GM19035 (cell line): ENCODE measurements at regions not wholly inside any gene's neighbourhood (a gene's known extent, or its start where the extent isn't known, plus 50 kb on each side); places are given as distances from the start of the nearest gene placed in this dataset.
"Not testable (repeated sequence)": the region's sequence is repeated elsewhere in the genome, so short reads cannot be mapped to it uniquely, and the experiment has no call there.

Experiments
- ATAC-seq: cut with Tn5 transposase; IDR thresholded peaks from one replicate; pipeline ENCODE4 v1.9.1; 2021; ENCODE audit not compliant: unreplicated experiment

DNA sequence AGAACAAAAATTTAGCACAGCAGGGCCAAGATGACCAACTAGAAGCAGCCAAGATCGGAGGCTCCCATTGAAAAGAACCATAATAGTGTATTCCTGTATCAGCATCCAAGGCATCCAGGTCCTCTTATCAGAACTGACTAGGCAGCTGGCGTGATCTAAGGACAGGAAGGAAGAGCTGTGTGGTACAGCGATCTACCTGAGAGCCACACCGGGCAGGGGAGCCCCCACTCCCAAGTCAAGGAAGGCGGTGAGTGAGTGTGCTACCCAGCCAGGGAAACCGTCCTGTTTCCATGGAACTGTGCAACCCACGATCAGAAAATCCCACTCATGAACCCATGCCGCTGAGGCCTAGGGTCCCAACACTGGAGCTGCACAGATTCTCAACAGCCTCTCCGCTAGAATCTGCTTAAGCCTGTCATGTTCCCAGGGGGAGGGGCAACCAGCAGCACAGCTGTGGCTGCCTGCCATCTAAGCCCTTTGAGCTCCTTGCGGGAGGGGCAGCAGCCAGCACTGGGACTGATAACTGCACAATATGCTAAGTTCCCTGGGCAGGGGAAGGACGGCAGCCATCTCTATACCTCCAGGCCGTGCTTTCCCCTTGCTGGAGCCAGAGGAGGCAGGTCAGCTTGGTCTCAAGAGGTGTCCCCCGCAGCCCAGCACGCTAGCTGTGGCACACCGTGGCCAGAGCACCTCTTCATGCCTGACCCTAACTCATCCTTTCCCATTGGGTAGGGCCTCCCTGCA lies 213.0 kb upstream of the SMIM30 start:
- ATAC-seq, result no peak

DNA sequence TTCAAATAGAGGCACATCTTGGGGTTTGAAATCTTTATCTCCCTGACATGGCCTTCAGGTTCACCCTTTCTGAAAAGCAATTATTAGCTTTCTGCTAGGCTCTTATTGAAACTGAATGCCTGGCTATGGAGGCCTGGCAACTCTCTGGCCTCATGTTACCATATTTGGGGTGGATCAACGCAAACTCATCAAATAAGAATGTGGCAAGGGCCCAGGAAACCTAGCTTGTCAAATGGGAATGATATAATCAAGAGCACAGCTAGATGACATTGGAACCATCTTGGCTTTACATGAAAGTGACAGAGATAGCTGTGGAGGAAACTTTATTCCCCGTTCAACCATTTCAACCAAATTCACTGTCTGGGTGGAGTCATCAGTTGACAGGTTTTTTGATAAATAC lies 202.8 kb upstream of the SMIM30 start:
- no peak for ATAC-seq

DNA sequence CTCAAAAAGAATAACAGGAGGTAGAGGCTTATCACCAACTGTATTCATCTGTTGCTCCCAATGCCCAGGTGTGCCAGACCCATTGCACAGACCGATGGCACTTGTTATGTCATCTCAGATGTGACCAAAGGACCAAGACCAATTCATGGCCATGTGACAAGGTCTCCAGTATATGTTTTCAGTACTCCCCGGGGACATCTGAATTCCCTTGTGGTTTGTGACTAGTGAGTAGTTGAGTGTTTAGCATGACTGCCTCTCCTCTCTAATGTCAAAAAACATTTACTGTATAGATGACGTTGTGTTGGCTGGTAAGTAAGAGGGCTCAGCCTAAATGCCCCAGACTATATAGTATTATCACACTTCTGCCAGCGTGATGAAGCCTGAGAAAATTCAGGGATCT lies 202.1 kb upstream of the SMIM30 start:
- ATAC-seq, result no peak

DNA sequence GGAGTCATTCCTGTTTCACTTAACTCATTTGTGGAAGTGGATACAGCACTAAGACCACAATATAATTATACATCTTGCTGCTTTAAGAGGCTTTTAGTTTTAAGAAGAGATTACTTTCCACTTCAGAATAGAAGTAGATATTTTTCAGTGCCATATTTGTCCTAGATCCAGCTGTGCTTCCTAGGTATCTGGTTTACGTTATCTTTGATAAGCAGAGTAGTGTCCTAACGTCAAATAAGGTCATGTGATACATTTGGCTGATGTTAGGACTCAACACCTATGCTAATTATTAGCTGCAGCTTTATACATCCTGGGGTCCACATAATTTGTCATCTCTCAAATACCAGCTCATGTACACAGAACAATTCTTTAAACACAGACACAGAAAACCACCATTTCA lies 196.2 kb upstream of the SMIM30 start:
- no peak for ATAC-seq

DNA sequence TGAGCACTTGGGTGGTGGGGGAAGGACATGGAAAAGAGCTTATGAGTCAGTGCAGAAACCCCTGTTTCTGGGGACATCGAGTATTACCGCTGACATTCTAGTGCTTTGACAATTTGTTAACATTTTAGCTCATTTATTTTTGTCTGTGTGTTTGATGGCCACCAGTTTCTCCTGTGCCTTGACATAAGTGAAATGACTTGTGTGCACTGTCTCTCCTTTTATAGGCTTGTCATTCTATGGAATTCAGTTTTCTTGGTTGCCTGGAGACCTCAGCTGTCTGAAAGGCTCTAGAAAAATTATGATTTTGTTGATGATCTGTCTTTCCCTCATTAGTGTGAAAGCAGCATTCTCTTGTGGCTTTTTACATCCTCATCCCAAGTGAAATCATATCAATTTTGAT lies 190.0 kb upstream of the SMIM30 start:
- ATAC-seq, result no peak

DNA sequence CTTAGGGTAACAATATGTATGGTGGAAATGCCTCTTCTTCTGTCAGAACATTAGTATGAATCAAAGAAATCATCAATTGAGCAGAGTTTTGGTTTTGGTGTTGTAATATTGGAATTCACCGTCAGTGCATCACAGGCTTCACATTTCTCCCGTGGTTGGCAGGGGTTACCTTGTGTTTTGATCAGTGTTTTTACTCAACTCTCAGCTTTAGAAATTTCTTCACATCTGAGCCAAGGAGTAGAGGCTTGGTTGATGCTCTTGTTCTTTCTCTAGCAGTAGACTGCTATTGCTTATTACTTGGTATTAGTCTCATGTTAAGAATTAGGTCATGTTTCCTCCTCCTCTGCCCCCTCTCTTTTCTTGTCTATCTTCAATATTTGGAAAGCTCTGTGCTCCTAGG lies 188.8 kb upstream of the SMIM30 start:
- no peak for ATAC-seq

DNA sequence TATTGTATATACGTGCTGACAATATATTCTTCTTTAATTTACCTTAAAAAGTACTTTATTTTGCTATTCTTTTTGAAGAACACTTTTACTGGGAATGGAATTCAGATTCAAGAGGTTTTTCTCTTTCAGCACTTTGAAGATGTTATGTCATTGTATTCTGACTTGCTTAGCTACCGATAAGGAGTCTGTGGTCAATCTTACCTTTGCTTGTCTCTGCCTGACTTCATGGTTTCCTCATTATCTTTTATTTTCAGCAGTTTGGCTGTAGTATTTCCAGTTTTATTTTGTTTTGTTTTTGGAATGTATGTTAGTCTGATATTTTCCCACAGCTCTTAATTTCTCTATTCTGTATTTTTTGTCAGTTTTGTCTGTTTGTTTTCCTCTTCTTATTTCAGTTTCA lies 187.9 kb upstream of the SMIM30 start:
- ATAC-seq, result no peak

DNA sequence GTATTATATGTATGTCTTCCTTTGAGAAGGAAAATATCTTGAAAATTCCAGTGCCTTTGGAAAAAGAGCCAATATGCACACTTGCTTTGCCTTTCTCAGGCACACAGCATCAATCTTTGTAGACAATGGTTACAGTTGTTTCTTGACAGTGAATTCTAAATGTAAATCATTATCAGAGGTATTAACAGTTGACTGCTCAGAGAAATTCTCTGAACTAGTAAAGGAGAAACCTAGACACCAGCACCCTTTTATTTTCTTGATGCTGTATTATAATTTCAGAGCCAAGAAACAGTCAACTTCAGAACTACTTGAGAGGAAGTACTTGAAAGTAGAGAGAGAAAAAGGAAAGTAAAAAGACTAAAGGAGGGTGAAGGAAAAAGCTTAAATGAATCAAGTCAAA lies 185.8 kb upstream of the SMIM30 start:
- no peak for ATAC-seq

DNA sequence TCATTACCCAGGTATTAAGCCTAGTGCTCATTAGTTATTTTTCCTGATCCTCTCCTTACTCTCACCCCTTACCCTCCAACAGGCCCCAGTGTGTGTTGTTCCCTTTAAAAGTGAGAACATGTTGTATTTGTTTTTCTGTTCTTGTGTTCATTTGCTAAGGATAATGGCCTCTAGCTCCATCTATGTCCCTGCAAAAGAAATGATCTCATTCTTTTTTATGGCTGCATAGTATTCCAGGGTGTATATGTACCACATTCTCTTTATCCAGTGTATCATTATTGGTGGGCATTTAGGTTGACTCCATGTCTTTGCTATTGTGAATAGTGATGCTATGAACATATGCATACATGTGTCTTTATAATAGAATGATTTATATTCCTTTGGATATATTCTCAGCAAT lies 185.0 kb upstream of the SMIM30 start:
- ATAC-seq, result not testable (repeated sequence)

DNA sequence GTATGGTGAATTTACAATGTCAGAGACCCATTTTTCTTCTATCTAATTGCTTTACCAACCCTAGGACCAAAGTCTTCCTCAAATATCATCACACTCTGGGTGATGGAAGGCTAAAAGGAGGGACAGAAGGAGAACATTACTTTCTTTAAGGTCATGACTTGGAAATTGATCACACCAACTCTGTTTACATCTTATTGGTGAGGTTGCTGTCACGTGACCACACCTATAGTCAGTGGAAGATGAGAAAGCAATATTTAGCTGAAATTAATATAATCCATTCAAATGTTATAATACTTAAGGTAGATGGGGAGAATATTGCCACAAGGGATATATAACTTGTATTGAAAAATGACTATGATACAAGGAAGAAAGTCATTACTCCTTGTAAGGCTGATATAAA lies 183.6 kb upstream of the SMIM30 start:
- ATAC-seq, result no peak

DNA sequence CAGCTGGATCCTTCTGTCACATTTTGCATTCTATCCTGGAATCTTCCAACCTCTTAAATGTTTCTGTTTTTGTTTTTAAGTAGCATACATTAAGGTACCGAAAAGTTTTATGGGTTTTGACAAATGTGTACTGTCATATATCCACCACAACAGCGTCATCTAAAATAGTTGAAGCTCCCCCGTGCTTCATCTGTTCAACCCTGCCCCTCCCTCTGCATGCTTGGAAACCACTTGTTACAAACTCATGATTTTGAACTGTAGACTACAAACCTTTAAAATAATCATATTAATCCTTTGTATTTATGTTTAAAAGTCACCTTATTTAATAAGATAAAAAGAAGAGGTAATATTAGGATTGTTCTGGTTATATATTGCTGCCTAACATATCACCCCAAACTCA lies 182.8 kb upstream of the SMIM30 start:
- no peak for ATAC-seq

DNA sequence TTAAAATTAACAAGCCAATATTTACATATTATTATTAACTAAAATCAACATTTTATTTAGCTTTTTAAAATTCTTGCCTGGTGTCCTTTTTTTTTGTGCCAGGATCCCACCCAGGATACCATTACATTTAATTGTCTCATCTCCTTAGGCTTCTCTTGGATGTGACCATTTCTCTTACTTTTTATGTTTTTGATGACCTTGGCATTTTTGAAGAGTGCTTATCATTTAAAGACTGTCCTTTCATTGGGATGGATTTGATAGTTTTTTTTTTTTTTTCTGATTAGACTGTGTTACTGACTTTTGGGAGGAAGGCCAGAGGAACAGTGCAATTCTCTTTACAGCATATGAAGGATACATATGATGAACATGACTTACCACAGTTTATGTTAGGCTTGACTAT lies 181.4 kb upstream of the SMIM30 start:
- no peak for ATAC-seq

DNA sequence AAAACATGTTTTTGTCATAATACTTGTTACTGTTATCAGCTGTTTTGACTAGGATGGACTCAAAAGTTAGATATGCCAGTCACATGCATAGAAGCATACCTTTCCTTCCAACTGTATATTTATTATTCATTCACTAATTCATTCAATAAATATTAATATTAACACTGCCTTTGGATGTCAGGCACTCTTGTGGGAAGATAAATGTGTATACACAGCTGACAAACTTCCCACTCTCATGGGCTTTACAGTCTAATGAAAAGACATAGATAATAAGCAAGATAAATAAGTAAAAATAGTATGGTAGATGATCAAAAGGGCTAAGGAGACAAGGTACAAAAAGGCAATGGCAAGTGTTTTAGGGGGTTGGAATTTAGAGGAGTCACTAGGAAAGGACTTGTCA lies 180.1 kb upstream of the SMIM30 start:
- ATAC-seq, result no peak

DNA sequence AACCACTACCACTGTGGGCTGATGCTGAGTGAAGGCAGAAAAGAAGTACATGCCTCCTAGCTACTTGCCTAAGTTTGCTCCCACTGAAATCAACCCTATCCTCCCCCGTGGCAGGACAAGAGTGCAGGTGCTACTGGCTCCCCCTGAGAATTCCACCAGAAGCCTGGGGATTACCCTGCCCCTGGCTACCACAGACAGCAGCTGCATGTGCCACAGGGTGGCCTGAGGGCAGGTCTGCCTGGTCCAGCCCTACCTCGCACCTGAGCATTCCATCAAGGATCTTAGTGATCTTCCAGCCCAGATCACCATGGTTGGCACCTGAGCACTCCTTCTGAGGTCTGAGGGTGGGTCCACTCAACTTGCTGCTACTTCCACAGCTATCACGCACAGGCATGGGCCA lies 176.4 kb upstream of the SMIM30 start:
- no peak for ATAC-seq

DNA sequence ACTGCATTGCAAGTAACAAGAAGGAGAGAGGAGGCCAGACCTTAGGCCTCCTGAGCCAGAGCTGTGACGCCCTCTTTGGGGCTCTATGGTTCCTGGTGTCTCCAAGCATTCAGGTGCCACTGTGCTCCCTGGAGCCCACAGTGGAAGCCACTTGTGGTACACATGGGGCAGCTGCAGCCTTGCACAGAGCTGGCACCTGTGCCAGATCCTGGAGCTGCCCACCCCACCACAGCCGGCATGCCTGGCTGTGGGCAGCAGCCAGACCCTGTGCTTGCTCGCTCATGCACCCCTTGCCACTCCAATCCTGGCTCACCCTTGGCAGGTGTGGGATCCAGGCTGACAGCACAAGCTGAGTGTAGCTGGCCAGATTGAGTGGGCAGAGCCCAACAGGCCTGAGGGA lies 173.8 kb upstream of the SMIM30 start:
- no peak for ATAC-seq

DNA sequence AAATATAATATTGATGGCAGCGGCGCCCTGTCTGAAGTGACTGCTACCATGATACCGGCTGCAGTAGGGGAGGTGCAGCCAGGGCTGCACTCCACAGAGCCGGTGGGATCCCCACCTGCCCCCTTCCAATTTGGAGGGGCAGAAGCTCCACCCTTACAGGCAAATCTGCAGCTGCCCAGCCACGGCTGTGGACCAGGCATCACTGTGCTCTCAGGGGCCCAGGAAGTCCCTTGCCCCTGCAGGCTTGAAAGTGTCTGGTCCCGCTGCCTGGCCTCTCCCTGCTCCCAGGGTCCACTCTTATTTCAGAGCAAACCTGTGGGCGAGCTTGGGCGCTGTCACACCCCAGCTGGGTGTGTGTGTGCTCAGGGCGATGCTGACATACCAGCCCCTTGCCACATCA lies 172.7 kb upstream of the SMIM30 start:
- no peak for ATAC-seq

DNA sequence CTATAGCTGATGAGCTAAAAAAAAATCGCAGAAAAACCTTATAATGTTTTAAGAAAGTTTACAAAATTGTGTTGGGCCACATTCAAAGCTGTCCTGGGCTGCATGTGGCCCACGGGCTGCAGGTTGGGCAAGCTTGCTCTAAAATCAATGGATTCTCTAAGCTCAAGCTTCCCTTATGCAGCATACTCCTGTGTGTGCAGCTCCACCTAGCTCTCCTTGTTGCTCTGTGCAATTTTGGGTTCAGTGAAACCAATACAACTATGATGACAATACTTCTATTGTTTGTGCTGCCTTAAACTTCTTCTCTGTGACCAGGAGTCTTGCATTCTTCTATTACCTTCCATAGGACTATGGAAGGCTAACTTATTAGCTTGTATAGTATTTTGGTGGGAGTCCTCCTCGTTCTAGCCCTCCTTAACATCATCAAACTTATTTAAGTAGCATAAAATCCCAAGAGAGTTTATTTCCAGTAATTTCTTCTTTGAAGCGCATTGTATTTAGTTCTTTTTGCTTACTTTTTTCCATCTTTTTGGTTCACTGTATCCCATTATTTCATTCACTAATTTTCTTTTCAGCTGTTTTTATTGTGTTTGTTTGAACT lies 170.9 kb upstream of the SMIM30 start:
- peak; percentile 63 for ATAC-seq

DNA sequence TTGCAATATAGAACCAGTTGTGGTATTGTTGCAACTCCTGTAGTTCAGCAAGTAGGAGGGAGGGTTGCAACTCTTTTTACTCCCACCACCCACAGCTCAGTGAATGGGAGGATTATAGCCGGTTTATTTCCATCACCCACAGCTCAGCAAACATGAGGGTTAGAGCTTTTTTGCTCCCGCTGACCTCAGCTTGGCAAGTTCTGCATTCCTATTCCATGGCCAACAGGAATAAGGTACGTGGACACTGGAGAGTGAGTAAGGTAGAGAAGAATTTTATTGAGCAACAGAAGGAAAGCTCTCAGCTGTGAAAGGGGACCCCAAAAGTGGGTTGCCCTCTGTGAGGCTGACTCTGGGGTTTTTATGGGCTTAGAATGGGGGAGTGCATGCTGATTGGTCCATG lies 167.1 kb upstream of the SMIM30 start:
- ATAC-seq, result no peak

DNA sequence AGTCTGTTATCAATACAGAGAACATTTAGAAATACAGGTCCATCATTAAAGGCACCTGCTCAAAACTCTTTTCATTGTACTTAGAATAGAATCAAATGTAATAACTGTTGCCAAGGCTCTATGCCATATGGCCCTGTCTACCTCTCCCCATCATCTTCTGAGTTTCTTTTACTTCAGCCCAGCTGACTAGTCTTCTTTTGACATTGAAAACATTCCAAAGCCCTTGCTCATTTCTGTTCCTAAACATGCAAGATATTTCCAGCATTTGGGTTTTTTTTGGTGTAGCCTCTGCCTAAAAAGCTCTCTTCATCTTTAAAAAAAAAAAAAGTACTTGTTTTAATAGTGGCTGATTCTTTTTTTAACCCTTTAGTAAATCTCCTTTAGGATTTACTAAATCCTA lies 165.5 kb upstream of the SMIM30 start:
- no peak for ATAC-seq

DNA sequence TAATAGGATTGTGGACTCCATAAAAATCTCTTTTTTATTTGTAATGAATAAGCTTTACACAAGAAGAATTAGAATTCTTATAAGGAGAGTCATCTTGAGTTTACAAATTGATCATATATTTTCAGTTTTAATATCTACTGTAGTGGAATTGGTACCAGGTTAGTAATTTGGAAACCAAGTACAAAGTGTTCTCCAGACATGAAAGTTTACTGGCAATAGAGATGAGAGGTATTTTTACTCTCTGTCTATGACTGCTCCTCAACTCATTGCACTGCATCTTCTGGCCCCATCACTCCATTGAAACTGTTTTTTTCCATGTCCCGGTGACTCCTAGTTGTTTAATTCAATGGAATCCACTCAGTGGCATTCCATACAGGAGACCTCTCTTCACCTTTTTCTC lies 164.5 kb upstream of the SMIM30 start:
- no peak for ATAC-seq

DNA sequence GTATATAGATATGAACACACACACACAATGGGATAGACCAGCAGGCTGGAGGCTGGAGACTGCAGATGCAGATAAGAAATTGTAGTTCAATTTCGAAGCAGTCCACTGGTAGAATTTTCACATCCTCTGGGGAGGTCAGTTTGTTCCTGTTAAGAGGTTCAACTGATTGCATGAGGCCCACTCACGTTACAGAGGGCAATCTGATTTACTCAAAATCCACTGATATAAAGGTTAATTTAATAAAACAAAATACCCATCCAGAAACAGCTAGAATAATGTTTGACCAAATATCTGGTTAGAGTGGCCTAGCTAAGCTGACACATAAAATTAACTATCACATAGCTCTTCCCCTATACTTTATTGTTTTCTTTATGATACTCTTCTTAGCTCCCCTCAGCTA lies 162.9 kb upstream of the SMIM30 start:
- no peak for ATAC-seq

DNA sequence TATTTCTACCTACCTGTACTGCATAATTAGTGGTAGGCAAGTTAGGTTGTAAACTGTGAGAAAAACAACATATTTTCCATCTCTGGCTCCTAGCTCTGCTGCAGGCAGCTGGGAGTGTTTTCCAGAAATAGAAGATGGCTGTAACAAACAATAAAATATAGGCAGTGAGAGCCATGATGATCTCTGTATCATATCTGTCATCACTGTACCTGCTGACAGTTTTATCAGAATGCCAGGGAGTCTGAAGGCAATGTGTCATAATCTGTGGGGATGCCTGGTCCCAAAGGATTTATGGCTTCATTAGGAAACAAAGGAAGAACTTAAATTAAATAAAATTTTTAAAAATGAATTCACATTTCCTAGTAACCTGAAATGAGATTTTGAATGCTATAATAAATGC lies 160.9 kb upstream of the SMIM30 start:
- ATAC-seq, result no peak

DNA sequence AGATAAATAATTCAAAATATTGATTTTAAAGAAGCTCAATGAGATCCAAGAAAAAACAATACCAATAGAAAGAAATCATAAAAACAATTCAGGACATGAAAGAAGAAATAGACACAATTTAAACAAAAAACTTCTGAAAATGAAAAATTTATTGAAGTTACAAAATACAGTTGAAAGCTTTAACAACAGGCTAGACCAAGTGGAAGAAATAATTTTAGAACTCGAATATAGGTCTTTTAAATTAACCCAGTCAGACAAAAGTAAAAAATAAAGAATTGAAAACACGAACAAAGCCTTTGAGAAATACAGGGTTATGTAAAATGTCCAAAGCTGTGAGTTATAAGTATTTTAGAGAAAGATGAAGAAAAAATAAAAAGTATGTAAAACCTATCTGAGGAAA lies 152.4 kb upstream of the SMIM30 start:
- no peak for ATAC-seq
